Stomach smooth muscle (tissue), 2 donors: ENCODE measurements at regions not wholly inside any gene's neighbourhood (a gene's known extent, or its start where the extent isn't known, plus 50 kb on each side); places are given as distances from the start of the nearest gene placed in this dataset.

Experiments used
- H3K27ac ChIP-seq: one replicate; pipeline ENCODE4 v1.7.0; 2013; ENCODE audit warnings: mild to moderate bottlenecking, low read length, inconsistent platforms
- H3K27me3 ChIP-seq, 2 donors: one replicate each; pipeline ENCODE4 v1.7.0; 2013; ENCODE audit warnings: low read length in 2 of 2; ENCODE audit not compliant: insufficient read depth in 2 of 2, control insufficient read depth in 1 of 2
- H3K36me3 ChIP-seq, 2 donors: one replicate each; pipeline ENCODE4 v1.7.0; 2013; ENCODE audit warnings: low read length in 2 of 2; ENCODE audit not compliant: control insufficient read depth in 2 of 2, insufficient read depth in 2 of 2
- H3K4me1 ChIP-seq: one replicate; pipeline ENCODE4 v1.7.0; 2013; ENCODE audit warnings: low read length; ENCODE audit not compliant: control insufficient read depth, insufficient read depth
- H3K4me3 ChIP-seq, 2 donors: one replicate each; pipeline ENCODE4 v1.7.0; 2013; ENCODE audit warnings: low read length in 2 of 2
- H3K9ac ChIP-seq, 2 donors: one replicate each; pipeline ENCODE4 v1.7.0; 2013; ENCODE audit warnings: low read length in 2 of 2, mild to moderate bottlenecking in 1 of 2
- H3K9me3 ChIP-seq, 2 donors: one replicate each; pipeline ENCODE4 v1.7.0; 2013; ENCODE audit warnings: low read length in 2 of 2; ENCODE audit not compliant: control insufficient read depth in 2 of 2
- donor health status: healthy.
- donor health status: Pancreatic carcinoma.

GRCh38 chr14:26873362-26873960 is 275.6 kb upstream of the NOVA1 start:
- Histone ChIP-seq H3K9me3 (no peaks in the 10 kb centered on the region), H3K27me3 (no peaks in the 10 kb centered on the region), H3K36me3 (no peaks in the 10 kb centered on the region), H3K27ac (no peak overlapping the region), H3K4me3 (no peak overlapping the region), H3K4me1 (no peaks in the 10 kb centered on the region), H3K9ac (no peak overlapping the region)

DNA sequence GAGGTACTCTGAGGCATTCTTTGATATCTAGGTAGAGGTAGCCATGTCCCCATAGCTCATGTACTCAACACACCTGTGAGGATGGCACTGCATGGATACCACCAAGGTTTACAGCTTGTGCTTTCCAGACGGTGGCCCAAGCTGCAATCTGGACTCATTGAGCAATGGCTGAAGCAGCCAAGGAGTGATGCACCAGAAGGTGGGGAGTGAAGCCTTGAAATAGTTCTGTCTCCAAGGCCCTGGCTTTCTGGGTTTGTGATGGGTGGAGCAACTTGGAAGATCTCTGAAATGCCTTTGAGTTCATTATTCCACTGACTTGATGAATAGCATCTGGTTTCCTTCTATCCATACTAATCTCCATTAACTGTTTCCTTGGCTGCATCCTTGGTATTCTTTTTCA is 290.0 kb upstream of the NOVA1 start:
- Histone ChIP-seq H3K9ac (no peak overlapping the region), H3K36me3 (no peaks in the 10 kb centered on the region), H3K27me3 (no peaks in the 10 kb centered on the region), H3K9me3 (peaks cover 0 to 2% of the 10 kb centered on the region in 2 donors), H3K4me1 (no peaks in the 10 kb centered on the region), H3K27ac (no peak overlapping the region), H3K4me3 (no peak overlapping the region)

GRCh38 chr14:26888592-26888991 is 290.8 kb upstream of the NOVA1 start:
- Histone ChIP-seq H3K36me3 (no peaks in the 10 kb centered on the region), H3K27me3 (no peaks in the 10 kb centered on the region), H3K9me3 (no peaks in the 10 kb centered on the region), H3K4me1 (no peaks in the 10 kb centered on the region), H3K9ac (no peak overlapping the region), H3K4me3 (no peak overlapping the region), H3K27ac (no peak overlapping the region)

- Histone ChIP-seq H3K27me3 (no peaks in the 10 kb centered on the region), H3K4me3 (no peak overlapping the region), H3K9me3 (peaks cover 0 to 3% of the 10 kb centered on the region in 2 donors), H3K36me3 (no peaks in the 10 kb centered on the region), H3K27ac (no peak overlapping the region), H3K9ac (no peak overlapping the region), H3K4me1 (no peaks in the 10 kb centered on the region)
Observed at GRCh38 chr14:26896447-26896846, 298.6 kb upstream of the NOVA1 start.

GRCh38 chr14:26897196-26897595 is 299.4 kb upstream of the NOVA1 start:
- no peak overlapping the region for H3K9ac ChIP-seq
- no peak overlapping the region for H3K27ac ChIP-seq
- no peaks in the 10 kb centered on the region for H3K27me3 ChIP-seq
- H3K36me3 ChIP-seq, result no peaks in the 10 kb centered on the region
- H3K9me3 ChIP-seq, result peaks cover 0 to 3% of the 10 kb centered on the region in 2 donors
- H3K4me1 ChIP-seq, result no peaks in the 10 kb centered on the region
- no peak overlapping the region for H3K4me3 ChIP-seq

DNA sequence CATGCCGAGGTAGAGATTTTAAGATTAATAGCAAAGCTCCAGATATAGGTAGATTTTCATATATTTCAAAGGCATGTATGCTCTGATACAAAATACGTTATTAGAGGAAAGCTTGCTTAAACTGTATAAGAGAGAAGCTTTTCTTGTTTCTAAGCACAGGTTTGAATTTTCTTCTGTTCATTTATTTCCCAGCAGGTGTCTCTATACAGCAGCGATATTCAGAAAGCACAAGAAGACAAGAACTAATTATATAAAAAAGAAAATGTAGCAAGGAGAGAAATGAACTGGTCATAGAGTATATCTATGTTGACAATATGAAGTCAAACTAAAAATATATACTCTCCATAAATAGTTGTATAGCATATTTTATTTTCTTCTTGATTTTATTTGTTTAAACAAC is 307.4 kb upstream of the NOVA1 start:
- Histone ChIP-seq H3K27ac (no peak overlapping the region), H3K27me3 (no peaks in the 10 kb centered on the region)

GRCh38 chr14:26913786-26914185 is 316.0 kb upstream of the NOVA1 start:
- Histone ChIP-seq H3K27ac (no peak overlapping the region), H3K4me1 (no peaks in the 10 kb centered on the region), H3K9me3 (no peaks in the 10 kb centered on the region), H3K9ac (no peak overlapping the region), H3K36me3 (no peaks in the 10 kb centered on the region), H3K27me3 (no peaks in the 10 kb centered on the region), H3K4me3 (no peak overlapping the region)

More for the DNA sequence above, 307.4 kb upstream of the NOVA1 start:
- H3K36me3 ChIP-seq, result no peaks in the 10 kb centered on the region
- peaks cover 0 to 3% of the 10 kb centered on the region in 2 donors for H3K9me3 ChIP-seq
- H3K9ac ChIP-seq, result no peak overlapping the region
- H3K4me1 ChIP-seq, result no peaks in the 10 kb centered on the region
- no peak overlapping the region for H3K4me3 ChIP-seq

DNA sequence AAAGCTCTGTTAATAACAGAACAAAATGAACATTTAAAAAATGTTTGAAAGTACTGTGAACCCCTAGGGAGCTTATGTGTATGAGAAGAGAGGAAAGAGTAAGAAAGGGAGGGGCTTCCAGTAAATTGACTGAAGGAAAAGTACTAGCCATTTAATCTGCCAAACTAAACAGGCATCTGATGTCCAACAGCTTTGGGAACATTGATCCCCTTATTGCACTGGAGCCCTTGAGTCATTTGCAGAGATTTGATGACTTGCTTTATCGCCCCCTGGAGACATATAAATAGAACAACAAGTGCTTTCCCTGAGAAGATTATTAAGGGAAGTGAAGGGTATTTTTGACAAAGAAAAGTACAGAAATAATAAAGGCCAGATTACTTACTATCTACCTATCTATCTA is 319.3 kb upstream of the NOVA1 start:
- H3K4me1 ChIP-seq, result no peaks in the 10 kb centered on the region
- no peak overlapping the region for H3K9ac ChIP-seq
- H3K36me3 ChIP-seq, result no peaks in the 10 kb centered on the region
- no peaks in the 10 kb centered on the region for H3K9me3 ChIP-seq
- no peak overlapping the region for H3K4me3 ChIP-seq
- H3K27me3 ChIP-seq, result no peaks in the 10 kb centered on the region
- no peak overlapping the region for H3K27ac ChIP-seq

GRCh38 chr14:26925876-26926584 is 328.2 kb upstream of the NOVA1 start:
- H3K9me3 ChIP-seq, result no peaks in the 10 kb centered on the region

GRCh38 chr14:26926585-26926984 is 328.8 kb upstream of the NOVA1 start:
- Histone ChIP-seq H3K4me1 (no peaks in the 10 kb centered on the region), H3K36me3 (no peaks in the 10 kb centered on the region), H3K9ac (no peak overlapping the region), H3K27me3 (no peaks in the 10 kb centered on the region), H3K27ac (no peak overlapping the region), H3K9me3 (no peaks in the 10 kb centered on the region), H3K4me3 (no peak overlapping the region)

More at GRCh38 chr14:26925876-26926584, 328.2 kb upstream of the NOVA1 start:
- Histone ChIP-seq H3K27me3 (no peaks in the 10 kb centered on the region), H3K9ac (no peak overlapping the region), H3K4me1 (no peaks in the 10 kb centered on the region), H3K36me3 (no peaks in the 10 kb centered on the region), H3K4me3 (no peak overlapping the region), H3K27ac (no peak overlapping the region)

- Histone ChIP-seq H3K9ac (no peak overlapping the region), H3K27me3 (no peaks in the 10 kb centered on the region), H3K4me1 (no peaks in the 10 kb centered on the region), H3K4me3 (no peak overlapping the region), H3K36me3 (no peaks in the 10 kb centered on the region), H3K9me3 (no peaks in the 10 kb centered on the region), H3K27ac (no peak overlapping the region)
Observed at GRCh38 chr14:26928019-26928418, 330.2 kb upstream of the NOVA1 start.
